Chondrocyte (in vitro differentiated cells): ENCODE measurements at regions not wholly inside any gene's neighbourhood (a gene's known extent, or its start where the extent isn't known, plus 50 kb on each side); places are given as distances from the start of the nearest gene placed in this dataset.

Experiments used
- DNase-seq: peaks from one replicate; pipeline ENCODE4 v3.0.0; 2021; ENCODE audit warnings: mixed read lengths, low spot score
- H3K27ac Mint-ChIP-seq: one replicate; pipeline ENCODE4 v1.8.0; 2021; ENCODE audit warnings: mild to moderate bottlenecking, moderate library complexity, mixed read lengths; ENCODE audit not compliant: unreplicated experiment
- H3K27me3 Mint-ChIP-seq: 2 replicates; pipeline ENCODE4 v1.8.0; 2021; ENCODE audit warnings: low read depth, mixed read lengths
- H3K36me3 Mint-ChIP-seq: 2 replicates; pipeline ENCODE4 v1.8.0; 2021; ENCODE audit warnings: low read depth, mixed read lengths
- H3K4me1 Mint-ChIP-seq: 2 replicates; pipeline ENCODE4 v1.8.0; 2021; ENCODE audit warnings: low read depth, mild to moderate bottlenecking, mixed read lengths
- H3K4me3 Mint-ChIP-seq: one replicate; pipeline ENCODE4 v1.8.0; 2021; ENCODE audit warnings: mild to moderate bottlenecking, moderate library complexity, mixed read lengths; ENCODE audit not compliant: unreplicated experiment
- H3K9me3 Mint-ChIP-seq: 2 replicates; pipeline ENCODE4 v1.8.0; 2021; ENCODE audit warnings: low read depth, mixed read lengths
- CTCF ChIP-seq: fragments of 200-600 bp; sonication (generic); IDR thresholded peaks from 2 replicates; pipeline ENCODE4 v1.5.0; 2021; ENCODE audit warnings: antibody characterized with exemption, mild to moderate bottlenecking, moderate library complexity

- Mint-ChIP-seq H3K4me3 (no peak overlapping the region), H3K36me3 (no peaks in the 10 kb centered on the region), H3K27ac (no peak overlapping the region), H3K4me1 (peaks cover 3% of the 10 kb centered on the region), H3K9me3 (no peaks in the 10 kb centered on the region), H3K27me3 (peaks cover 5% of the 10 kb centered on the region)
- DNase-seq: no peak
- TF ChIP-seq CTCF: no peak
Observed at GRCh38 chr2:16127276-16127940, 187.1 kb downstream of the MYCN start.

- no peak for DNase-seq
- no peaks in the 10 kb centered on the region for H3K36me3 Mint-ChIP-seq
- peaks cover 4% of the 10 kb centered on the region for H3K9me3 Mint-ChIP-seq
- H3K27me3 Mint-ChIP-seq: peaks cover 5% of the 10 kb centered on the region
- no peak overlapping the region for H3K27ac Mint-ChIP-seq
- TF ChIP-seq CTCF: no peak
- H3K4me1 Mint-ChIP-seq: peaks cover 3% of the 10 kb centered on the region
- H3K4me3 Mint-ChIP-seq: no peak overlapping the region
Observed at GRCh38 chr2:16126517-16127275, 186.3 kb downstream of the MYCN start.

GRCh38 chr2:16125614-16126516 is 185.5 kb downstream of the MYCN start:
- no peak overlapping the region for H3K4me3 Mint-ChIP-seq
- peaks cover 11% of the 10 kb centered on the region for H3K9me3 Mint-ChIP-seq
- H3K4me1 Mint-ChIP-seq: peaks cover 3% of the 10 kb centered on the region
- H3K27me3 Mint-ChIP-seq: peaks cover 5% of the 10 kb centered on the region
- no peak for DNase-seq
- H3K36me3 Mint-ChIP-seq: no peaks in the 10 kb centered on the region
- no peak overlapping the region for H3K27ac Mint-ChIP-seq
- no peak for TF ChIP-seq CTCF

GRCh38 chr2:16124881-16125613 is 184.7 kb downstream of the MYCN start:
- no peak overlapping the region for H3K4me3 Mint-ChIP-seq
- peaks cover 11% of the 10 kb centered on the region for H3K9me3 Mint-ChIP-seq
- peaks cover 3% of the 10 kb centered on the region for H3K4me1 Mint-ChIP-seq
- DNase-seq: no peak
- H3K27ac Mint-ChIP-seq: no peak overlapping the region
- peaks cover 5% of the 10 kb centered on the region for H3K27me3 Mint-ChIP-seq
- TF ChIP-seq CTCF: no peak
- no peaks in the 10 kb centered on the region for H3K36me3 Mint-ChIP-seq
